ENCODE measurements at regions not wholly inside any gene's neighbourhood (a gene's known extent, or its start where the extent isn't known, plus 50 kb on each side); places are given as distances from the start of the nearest gene placed in this dataset.
"Not testable (repeated sequence)": the region's sequence is repeated elsewhere in the genome, so short reads cannot be mapped to it uniquely, and the experiment has no call there.

GRCh38 chr18:35827275-35827902, 145.1 kb upstream of the RMP24 start:
- no peak for DNase-seq (ENCODE audit: low spot score)

GRCh38 chr18:35827903-35828275, 144.6 kb upstream of the RMP24 start:
- DNase-seq (ENCODE audit: low spot score) = no peak

- DNase-seq (ENCODE audit: low spot score) = no peak
Measured at GRCh38 chr18:35828591-35828990, 143.9 kb upstream of the RMP24 start.

- no peak for DNase-seq (ENCODE audit: low spot score)
Measured at GRCh38 chr18:35835366-35835765, 137.1 kb upstream of the RMP24 start.

- DNase-seq (ENCODE audit: low spot score) = no peak
Measured at GRCh38 chr18:35835833-35836232, 136.6 kb upstream of the RMP24 start.

- no peak for DNase-seq (ENCODE audit: low spot score)
Measured at GRCh38 chr18:35836932-35837331, 135.5 kb upstream of the RMP24 start.

- no peak for DNase-seq (ENCODE audit: low spot score)
Measured at GRCh38 chr18:35837922-35838496, 134.5 kb upstream of the RMP24 start.

GRCh38 chr18:35841283-35841682, 131.2 kb upstream of the RMP24 start:
- DNase-seq (ENCODE audit: low spot score) = no peak

GRCh38 chr18:35842536-35842935, 129.9 kb upstream of the RMP24 start:
- no peak for DNase-seq (ENCODE audit: low spot score)

- not testable (repeated sequence) for DNase-seq (ENCODE audit: low spot score)
Measured at GRCh38 chr18:35848321-35848720, 124.2 kb upstream of the RMP24 start.

- DNase-seq (ENCODE audit: low spot score) = not testable (repeated sequence)
Measured at GRCh38 chr18:35849241-35849640, 123.2 kb upstream of the RMP24 start.

GRCh38 chr18:35851286-35851970, 121.1 kb upstream of the RMP24 start:
- DNase-seq (ENCODE audit: low spot score) = no peak

GRCh38 chr18:35852786-35853185, 119.7 kb upstream of the RMP24 start:
- DNase-seq (ENCODE audit: low spot score) = no peak

- DNase-seq (ENCODE audit: low spot score) = no peak
Measured at GRCh38 chr18:35854095-35854494, 118.4 kb upstream of the RMP24 start.

GRCh38 chr18:35856178-35856577, 116.3 kb upstream of the RMP24 start:
- DNase-seq (ENCODE audit: low spot score) = no peak

GRCh38 chr18:35856721-35857120, 115.8 kb upstream of the RMP24 start:
- not testable (repeated sequence) for DNase-seq (ENCODE audit: low spot score)

GRCh38 chr18:35857581-35857980, 114.9 kb upstream of the RMP24 start:
- not testable (repeated sequence) for DNase-seq (ENCODE audit: low spot score)

- DNase-seq (ENCODE audit: low spot score) = no peak
Measured at GRCh38 chr18:35861367-35862118, 110.9 kb upstream of the RMP24 start.

- no peak for DNase-seq (ENCODE audit: low spot score)
Measured at GRCh38 chr18:35862119-35862640, 110.3 kb upstream of the RMP24 start.

- DNase-seq (ENCODE audit: low spot score) = no peak
Measured at GRCh38 chr18:35864916-35865315, 107.6 kb upstream of the RMP24 start.

GRCh38 chr18:35868915-35869314, 103.6 kb upstream of the RMP24 start:
- DNase-seq (ENCODE audit: low spot score) = no peak

GRCh38 chr18:35871337-35871736, 101.1 kb upstream of the RMP24 start:
- no peak for DNase-seq (ENCODE audit: low spot score)

GRCh38 chr18:35875566-35875965, 96.9 kb upstream of the RMP24 start:
- DNase-seq (ENCODE audit: low spot score) = no peak

All from activated CD4-positive, alpha-beta T cell treated with anti-CD3 and anti-CD28 coated beads, Interleukin-2, Interleukin-4, amounts not matched to agents 100 ng/mL and 50 ng/mL, durations not matched to agents 16 hours and 8 hours (primary cell).